ENCODE measurements at regions not wholly inside any gene's neighbourhood (a gene's known extent, or its start where the extent isn't known, plus 50 kb on each side); places are given as distances from the start of the nearest gene placed in this dataset.

GRCh38 chr9:99282406-99282805, 60.3 kb downstream of the SEC61B start:
- DNase-seq (ENCODE audit: low read depth in 2 of 2, low spot score in 1 of 2), result no peak

- DNase-seq (ENCODE audit: low read depth in 2 of 2, low spot score in 1 of 2), result no peak
These were observed 63.9 kb downstream of the SEC61B start for GRCh38 chr9:99285965-99286364.

- no peak for DNase-seq (ENCODE audit: low read depth in 2 of 2, low spot score in 1 of 2)
These were observed 64.5 kb downstream of the SEC61B start for GRCh38 chr9:99286536-99286935.

GRCh38 chr9:99287641-99288040, 65.6 kb downstream of the SEC61B start:
- DNase-seq (ENCODE audit: low read depth in 2 of 2, low spot score in 1 of 2), result no peak

GRCh38 chr9:99288830-99289229, 66.7 kb downstream of the SEC61B start:
- no peak for DNase-seq (ENCODE audit: low read depth in 2 of 2, low spot score in 1 of 2)

- DNase-seq (ENCODE audit: low read depth in 2 of 2, low spot score in 1 of 2), result no peak
These were observed 72.9 kb downstream of the SEC61B start for GRCh38 chr9:99294850-99295461.

GRCh38 chr9:99296291-99296951, 74.3 kb downstream of the SEC61B start:
- DNase-seq (ENCODE audit: low read depth in 2 of 2, low spot score in 1 of 2), result no peak

- DNase-seq (ENCODE audit: low read depth in 2 of 2, low spot score in 1 of 2), result no peak
These were observed 76.5 kb downstream of the SEC61B start for GRCh38 chr9:99298614-99299013.

- DNase-seq (ENCODE audit: low read depth in 2 of 2, low spot score in 1 of 2), result no peak
These were observed 77.4 kb downstream of the SEC61B start for GRCh38 chr9:99299211-99300102.

- no peak for DNase-seq (ENCODE audit: low read depth in 2 of 2, low spot score in 1 of 2)
These were observed 78.0 kb downstream of the SEC61B start for GRCh38 chr9:99300103-99300439.

- no peak for DNase-seq (ENCODE audit: low read depth in 2 of 2, low spot score in 1 of 2)
These were observed 78.5 kb downstream of the SEC61B start for GRCh38 chr9:99300603-99301002.

- no peak for DNase-seq (ENCODE audit: low read depth in 2 of 2, low spot score in 1 of 2)
These were observed 81.1 kb downstream of the SEC61B start for GRCh38 chr9:99303177-99303576.

GRCh38 chr9:99305124-99305523, 83.0 kb downstream of the SEC61B start:
- no peak for DNase-seq (ENCODE audit: low read depth in 2 of 2, low spot score in 1 of 2)

GRCh38 chr9:99305820-99306811, 84.0 kb downstream of the SEC61B start:
- DNase-seq (ENCODE audit: low read depth in 2 of 2, low spot score in 1 of 2), result no peak

- DNase-seq (ENCODE audit: low read depth in 2 of 2, low spot score in 1 of 2), result no peak
These were observed 85.8 kb downstream of the SEC61B start for GRCh38 chr9:99307851-99308250.

- no peak for DNase-seq (ENCODE audit: low read depth in 2 of 2, low spot score in 1 of 2)
These were observed 87.3 kb downstream of the SEC61B start for GRCh38 chr9:99309141-99309939.

- no peak for DNase-seq (ENCODE audit: low read depth in 2 of 2, low spot score in 1 of 2)
These were observed 90.7 kb downstream of the SEC61B start for GRCh38 chr9:99312736-99313135.

- DNase-seq (ENCODE audit: low read depth in 2 of 2, low spot score in 1 of 2), result no peak
These were observed 97.0 kb downstream of the SEC61B start for GRCh38 chr9:99319048-99319447.

- DNase-seq (ENCODE audit: low read depth in 2 of 2, low spot score in 1 of 2), result no peak
These were observed 100.2 kb downstream of the SEC61B start for GRCh38 chr9:99322299-99322698.
